HL-60 (cell line): ENCODE measurements at regions not wholly inside any gene's neighbourhood (a gene's known extent, or its start where the extent isn't known, plus 50 kb on each side); places are given as distances from the start of the nearest gene placed in this dataset.

Source experiments
- DNase-seq, 2 experiments: peaks; one replicate each; pipeline ENCODE4 v3.0.0-alpha.2; 2010 to 2020; ENCODE audit warnings: low read depth in 1 of 2, low spot score in 1 of 2
- H3K27ac ChIP-seq: fragments of 250-450 bp; sonication (Bioruptor Pico); replicated peaks from 2 replicates; pipeline ENCODE4 v1.5.1; 2020; ENCODE audit warnings: mild to moderate bottlenecking, moderate library complexity
- H3K27me3 ChIP-seq: fragments of 250-450 bp; sonication (Bioruptor Pico); 2 replicates; pipeline ENCODE4 v1.5.1; 2021; ENCODE audit warnings: mild to moderate bottlenecking, moderate library complexity; ENCODE audit not compliant: insufficient read depth, poor library complexity, severe bottlenecking
- H3K4me3 ChIP-seq: replicated peaks from 2 replicates; pipeline ENCODE4 v1.5.1; 2011; ENCODE audit warnings: mild to moderate bottlenecking, control low read depth, low read length; ENCODE audit not compliant: insufficient read depth
- GABPA ChIP-seq: IDR thresholded peaks from 2 replicates; pipeline ENCODE4 v1.6.1; 2012; ENCODE audit warnings: low read depth
- POLR2AphosphoS5 ChIP-seq: IDR thresholded peaks from 2 replicates; pipeline ENCODE4 v1.6.1; 2012; ENCODE audit warnings: low read depth
- SPI1 ChIP-seq: IDR thresholded peaks from 2 replicates; pipeline ENCODE4 v1.6.1; 2012; ENCODE audit warnings: low read depth, mild to moderate bottlenecking, borderline replicate concordance
- TF ChIP-seq, protein P1 (sequence below): IDR thresholded peaks from 2 replicates; pipeline ENCODE4 v1.6.1; 2012; ENCODE audit warnings: low read depth; ENCODE audit not compliant: insufficient replicate concordance
- TF ChIP-seq, protein P2 (sequence below): IDR thresholded peaks from one replicate; pipeline ENCODE4 v1.5.1; 2011; ENCODE audit warnings: low read length, control low read depth, inconsistent platforms; ENCODE audit not compliant: insufficient read depth

DNA sequence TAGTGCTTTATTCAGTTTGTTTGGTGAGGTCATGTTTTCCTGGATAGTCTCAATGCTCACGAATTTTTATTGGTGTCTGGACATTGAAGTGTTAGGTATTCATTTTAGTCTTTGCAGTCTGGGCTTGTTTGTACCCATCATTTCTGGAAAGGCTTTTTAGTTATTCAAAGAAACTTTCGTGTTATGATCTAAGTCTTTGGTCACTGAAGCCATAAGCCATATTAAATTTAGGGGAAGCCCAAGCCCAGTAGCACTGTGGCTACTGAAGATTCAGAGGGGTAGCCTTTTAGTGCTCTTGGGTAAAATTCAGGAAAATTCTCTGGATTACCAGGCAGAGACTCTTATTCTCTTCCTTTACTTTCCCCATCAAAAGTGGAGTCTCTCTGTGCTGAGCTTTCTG, 56.2 kb upstream of the PEX5L start:
- DNase-seq = no peak
- H3K27me3 ChIP-seq = no peaks in the 10 kb centered on the region
- TF ChIP-seq POLR2AphosphoS5 = no peak
- TF ChIP-seq, protein P1, sequence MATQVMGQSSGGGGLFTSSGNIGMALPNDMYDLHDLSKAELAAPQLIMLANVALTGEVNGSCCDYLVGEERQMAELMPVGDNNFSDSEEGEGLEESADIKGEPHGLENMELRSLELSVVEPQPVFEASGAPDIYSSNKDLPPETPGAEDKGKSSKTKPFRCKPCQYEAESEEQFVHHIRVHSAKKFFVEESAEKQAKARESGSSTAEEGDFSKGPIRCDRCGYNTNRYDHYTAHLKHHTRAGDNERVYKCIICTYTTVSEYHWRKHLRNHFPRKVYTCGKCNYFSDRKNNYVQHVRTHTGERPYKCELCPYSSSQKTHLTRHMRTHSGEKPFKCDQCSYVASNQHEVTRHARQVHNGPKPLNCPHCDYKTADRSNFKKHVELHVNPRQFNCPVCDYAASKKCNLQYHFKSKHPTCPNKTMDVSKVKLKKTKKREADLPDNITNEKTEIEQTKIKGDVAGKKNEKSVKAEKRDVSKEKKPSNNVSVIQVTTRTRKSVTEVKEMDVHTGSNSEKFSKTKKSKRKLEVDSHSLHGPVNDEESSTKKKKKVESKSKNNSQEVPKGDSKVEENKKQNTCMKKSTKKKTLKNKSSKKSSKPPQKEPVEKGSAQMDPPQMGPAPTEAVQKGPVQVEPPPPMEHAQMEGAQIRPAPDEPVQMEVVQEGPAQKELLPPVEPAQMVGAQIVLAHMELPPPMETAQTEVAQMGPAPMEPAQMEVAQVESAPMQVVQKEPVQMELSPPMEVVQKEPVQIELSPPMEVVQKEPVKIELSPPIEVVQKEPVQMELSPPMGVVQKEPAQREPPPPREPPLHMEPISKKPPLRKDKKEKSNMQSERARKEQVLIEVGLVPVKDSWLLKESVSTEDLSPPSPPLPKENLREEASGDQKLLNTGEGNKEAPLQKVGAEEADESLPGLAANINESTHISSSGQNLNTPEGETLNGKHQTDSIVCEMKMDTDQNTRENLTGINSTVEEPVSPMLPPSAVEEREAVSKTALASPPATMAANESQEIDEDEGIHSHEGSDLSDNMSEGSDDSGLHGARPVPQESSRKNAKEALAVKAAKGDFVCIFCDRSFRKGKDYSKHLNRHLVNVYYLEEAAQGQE = no peak
- TF ChIP-seq GABPA = no peak
- TF ChIP-seq, protein P2, sequence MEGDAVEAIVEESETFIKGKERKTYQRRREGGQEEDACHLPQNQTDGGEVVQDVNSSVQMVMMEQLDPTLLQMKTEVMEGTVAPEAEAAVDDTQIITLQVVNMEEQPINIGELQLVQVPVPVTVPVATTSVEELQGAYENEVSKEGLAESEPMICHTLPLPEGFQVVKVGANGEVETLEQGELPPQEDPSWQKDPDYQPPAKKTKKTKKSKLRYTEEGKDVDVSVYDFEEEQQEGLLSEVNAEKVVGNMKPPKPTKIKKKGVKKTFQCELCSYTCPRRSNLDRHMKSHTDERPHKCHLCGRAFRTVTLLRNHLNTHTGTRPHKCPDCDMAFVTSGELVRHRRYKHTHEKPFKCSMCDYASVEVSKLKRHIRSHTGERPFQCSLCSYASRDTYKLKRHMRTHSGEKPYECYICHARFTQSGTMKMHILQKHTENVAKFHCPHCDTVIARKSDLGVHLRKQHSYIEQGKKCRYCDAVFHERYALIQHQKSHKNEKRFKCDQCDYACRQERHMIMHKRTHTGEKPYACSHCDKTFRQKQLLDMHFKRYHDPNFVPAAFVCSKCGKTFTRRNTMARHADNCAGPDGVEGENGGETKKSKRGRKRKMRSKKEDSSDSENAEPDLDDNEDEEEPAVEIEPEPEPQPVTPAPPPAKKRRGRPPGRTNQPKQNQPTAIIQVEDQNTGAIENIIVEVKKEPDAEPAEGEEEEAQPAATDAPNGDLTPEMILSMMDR = no peak
- no peak for TF ChIP-seq SPI1
- no peak overlapping the region for H3K27ac ChIP-seq
- no peak overlapping the region for H3K4me3 ChIP-seq

DNA sequence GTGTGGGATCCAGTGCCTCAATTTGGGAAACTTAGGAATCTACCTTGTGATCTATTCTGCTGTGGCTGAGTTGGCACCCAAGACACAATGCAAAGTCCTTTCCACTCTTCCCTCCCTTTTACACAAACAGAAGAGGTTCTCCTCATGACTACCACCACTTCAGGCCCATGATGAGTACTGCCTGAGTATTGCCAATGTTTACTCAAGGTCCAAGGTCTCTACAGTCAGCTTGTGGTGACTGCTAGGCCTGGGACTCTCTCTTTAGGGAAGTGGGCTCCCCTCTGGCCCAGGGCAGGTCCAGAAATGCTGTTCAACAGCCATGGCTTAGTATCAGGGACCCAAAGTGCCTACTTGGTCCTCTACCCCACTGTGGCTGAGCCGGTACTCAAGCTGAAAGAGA, 56.8 kb upstream of the PEX5L start:
- H3K27ac ChIP-seq = no peak overlapping the region
- no peaks in the 10 kb centered on the region for H3K27me3 ChIP-seq
- TF ChIP-seq POLR2AphosphoS5 (no peak), SPI1 (peak; percentile 20; the same call in 1 of the 2 replicates)
- no peak overlapping the region for H3K4me3 ChIP-seq
- DNase-seq = no peak

DNA sequence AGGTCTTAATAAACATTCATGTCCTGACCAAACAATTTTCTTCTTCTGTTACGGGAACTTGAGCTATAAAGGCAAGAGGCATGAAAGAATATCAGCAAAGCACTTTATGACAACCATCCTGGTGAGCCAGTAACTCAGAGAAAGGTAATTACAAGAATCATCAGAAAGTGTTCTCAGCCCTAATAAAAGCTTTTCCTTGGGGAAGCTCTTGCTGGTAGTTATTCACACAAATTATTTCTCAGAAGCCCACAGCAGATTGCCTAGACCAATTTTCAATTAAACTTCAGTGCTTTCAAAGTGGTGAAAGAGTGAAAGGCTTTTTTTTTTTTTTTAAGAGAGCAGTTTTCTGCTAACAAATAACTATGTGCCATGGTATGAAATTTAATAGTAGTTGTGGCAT, 60.9 kb upstream of the PEX5L start:
- H3K4me3 ChIP-seq = no peak overlapping the region
- TF ChIP-seq SPI1 = no peak
- TF ChIP-seq, protein P1 = no peak
- no peak for TF ChIP-seq POLR2AphosphoS5
- TF ChIP-seq GABPA = no peak
- TF ChIP-seq, protein P2 = no peak

DNA sequence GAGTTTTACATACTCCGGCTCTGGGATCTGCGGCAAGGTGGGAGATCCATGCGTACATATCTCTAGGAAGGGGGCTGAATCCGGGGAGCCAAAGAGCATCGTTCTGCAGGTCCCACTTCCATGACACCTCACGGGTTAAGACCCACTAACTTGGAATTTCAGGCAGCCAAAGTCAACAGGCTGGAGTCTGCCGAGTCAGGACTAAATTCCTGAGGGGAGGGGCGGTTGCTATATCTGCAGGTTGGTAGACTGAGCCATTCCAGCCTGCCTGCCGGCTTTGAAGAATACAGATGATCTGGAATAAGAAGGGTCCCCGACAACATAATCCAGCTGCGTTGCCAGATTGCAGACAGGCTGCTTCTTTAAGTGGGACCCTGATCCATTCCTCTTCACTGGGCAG, 65.4 kb upstream of the PEX5L start:
- no peak overlapping the region for H3K27ac ChIP-seq
- H3K4me3 ChIP-seq = no peak overlapping the region
- no peak for DNase-seq
- no peaks in the 10 kb centered on the region for H3K27me3 ChIP-seq
- TF ChIP-seq GABPA (no peak), POLR2AphosphoS5 (no peak), SPI1 (no peak)
- TF ChIP-seq, protein P2 = no peak
- TF ChIP-seq, protein P1 = no peak

More for the DNA sequence above, 60.9 kb upstream of the PEX5L start:
- DNase-seq = no peak
- no peak overlapping the region for H3K27ac ChIP-seq
- H3K27me3 ChIP-seq = no peaks in the 10 kb centered on the region
